SH-SY5Y (cell line): ENCODE measurements at regions not wholly inside any gene's neighbourhood (a gene's known extent, or its start where the extent isn't known, plus 50 kb on each side); places are given as distances from the start of the nearest gene placed in this dataset.

Experiments
- GATA2 ChIP-seq: IDR thresholded peaks from 2 replicates; pipeline ENCODE4 v1.6.1; 2011; ENCODE audit warnings: mild to moderate bottlenecking, low read depth, low read length
- GATA3 ChIP-seq: IDR thresholded peaks from 2 replicates; pipeline ENCODE4 v1.6.1; 2011; ENCODE audit warnings: low read depth, mild to moderate bottlenecking, low read length, moderate library complexity

- TF ChIP-seq GATA2 (no peak), GATA3 (no peak)
Measured at GRCh38 chr7:53877688-53878087, 664.5 kb upstream of the VSTM2A start.
